ENCODE measurements at regions not wholly inside any gene's neighbourhood (a gene's known extent, or its start where the extent isn't known, plus 50 kb on each side); places are given as distances from the start of the nearest gene placed in this dataset.
"Not testable (repeated sequence)": the region's sequence is repeated elsewhere in the genome, so short reads cannot be mapped to it uniquely, and the experiment has no call there.

- DNase-seq (ENCODE audit: low spot score), result peak; percentile 44
- peak; percentile 54 for ATAC-seq
Measured at GRCh38 chr10:43845121-43845520, 196.4 kb upstream of the ZNF32 start.

GRCh38 chr10:43844221-43844620, 195.5 kb upstream of the ZNF32 start:
- no peak for ATAC-seq
- no peak for DNase-seq (ENCODE audit: low spot score)

- ATAC-seq (no peak), DNase-seq (ENCODE audit: low spot score) (no peak)
Measured at GRCh38 chr10:43843321-43844101, 194.8 kb upstream of the ZNF32 start.

- DNase-seq (ENCODE audit: low spot score), result no peak
- ATAC-seq, result no peak
Measured at GRCh38 chr10:43842496-43842895, 193.8 kb upstream of the ZNF32 start.

GRCh38 chr10:43842072-43842471, 193.4 kb upstream of the ZNF32 start:
- DNase-seq (ENCODE audit: low spot score), result no peak
- ATAC-seq, result no peak

- ATAC-seq (peak; percentile 83), DNase-seq (ENCODE audit: low spot score) (peak; percentile 55)
Measured at GRCh38 chr10:43839973-43840372, 191.3 kb upstream of the ZNF32 start.

GRCh38 chr10:43834751-43835150, 186.1 kb upstream of the ZNF32 start:
- not testable (repeated sequence) for ATAC-seq

GRCh38 chr10:43827853-43828252, 179.2 kb upstream of the ZNF32 start:
- no peak for DNase-seq (ENCODE audit: low spot score)
- ATAC-seq, result no peak

More at GRCh38 chr10:43834751-43835150, 186.1 kb upstream of the ZNF32 start:
- DNase-seq (ENCODE audit: low spot score), result not testable (repeated sequence)

GRCh38 chr10:43825984-43826383, 177.3 kb upstream of the ZNF32 start:
- ATAC-seq (no peak), DNase-seq (ENCODE audit: low spot score) (no peak)

GRCh38 chr10:43825421-43825820, 176.7 kb upstream of the ZNF32 start:
- ATAC-seq, result no peak

GRCh38 chr10:43824934-43825333, 176.3 kb upstream of the ZNF32 start:
- no peak for DNase-seq (ENCODE audit: low spot score)
- peak; percentile 57 for ATAC-seq

More at GRCh38 chr10:43825421-43825820, 176.7 kb upstream of the ZNF32 start:
- DNase-seq (ENCODE audit: low spot score), result no peak

- no peak for ATAC-seq
Measured at GRCh38 chr10:43822631-43823580, 174.2 kb upstream of the ZNF32 start.

GRCh38 chr10:43821103-43821502, 172.4 kb upstream of the ZNF32 start:
- no peak for ATAC-seq
- DNase-seq (ENCODE audit: low spot score), result no peak

More at GRCh38 chr10:43822631-43823580, 174.2 kb upstream of the ZNF32 start:
- no peak for DNase-seq (ENCODE audit: low spot score)

GRCh38 chr10:43820663-43821062, 172.0 kb upstream of the ZNF32 start:
- DNase-seq (ENCODE audit: low spot score) (no peak), ATAC-seq (no peak)

- ATAC-seq (no peak), DNase-seq (ENCODE audit: low spot score) (no peak)
Measured at GRCh38 chr10:43819464-43820230, 171.0 kb upstream of the ZNF32 start.

- ATAC-seq (no peak), DNase-seq (ENCODE audit: low spot score) (no peak)
Measured at GRCh38 chr10:43818687-43819086, 170.0 kb upstream of the ZNF32 start.

- no peak for ATAC-seq
Measured at GRCh38 chr10:43817368-43817767, 168.7 kb upstream of the ZNF32 start.

GRCh38 chr10:43816351-43817321, 168.0 kb upstream of the ZNF32 start:
- DNase-seq (ENCODE audit: low spot score) (no peak), ATAC-seq (peak; percentile 46)

More at GRCh38 chr10:43817368-43817767, 168.7 kb upstream of the ZNF32 start:
- DNase-seq (ENCODE audit: low spot score), result no peak

GRCh38 chr10:43815181-43815885, 166.7 kb upstream of the ZNF32 start:
- DNase-seq (ENCODE audit: low spot score), result no peak
- no peak for ATAC-seq

All from left lobe of liver (tissue), 2 donors.